Glutamatergic neuron (in vitro differentiated cells): ENCODE measurements at regions not wholly inside any gene's neighbourhood (a gene's known extent, or its start where the extent isn't known, plus 50 kb on each side); places are given as distances from the start of the nearest gene placed in this dataset.

ENCODE experiments used
- DNase-seq: peaks from one replicate; pipeline ENCODE4 v3.0.0; 2022
- H3K27ac Mint-ChIP-seq: one replicate; pipeline ENCODE4 v1.8.0; 2020; ENCODE audit warnings: mild to moderate bottlenecking, mixed read lengths, inconsistent platforms; ENCODE audit not compliant: unreplicated experiment
- H3K27me3 Mint-ChIP-seq: one replicate; pipeline ENCODE4 v1.8.0; 2020; ENCODE audit warnings: mild to moderate bottlenecking, moderate library complexity, mixed read lengths, inconsistent platforms; ENCODE audit not compliant: unreplicated experiment
- H3K36me3 Mint-ChIP-seq: one replicate; pipeline ENCODE4 v1.8.0; 2020; ENCODE audit warnings: mild to moderate bottlenecking, mixed read lengths, inconsistent platforms; ENCODE audit not compliant: unreplicated experiment
- H3K4me1 Mint-ChIP-seq: one replicate; pipeline ENCODE4 v1.8.0; 2020; ENCODE audit warnings: mild to moderate bottlenecking, low read depth, mixed read lengths, inconsistent platforms; ENCODE audit not compliant: unreplicated experiment
- H3K4me3 Mint-ChIP-seq: one replicate; pipeline ENCODE4 v1.8.0; 2020; ENCODE audit warnings: mild to moderate bottlenecking, mixed read lengths, inconsistent platforms; ENCODE audit not compliant: unreplicated experiment
- H3K9me3 Mint-ChIP-seq: one replicate; pipeline ENCODE4 v1.8.0; 2020; ENCODE audit warnings: mild to moderate bottlenecking, moderate library complexity, mixed read lengths, inconsistent platforms; ENCODE audit not compliant: unreplicated experiment
- CTCF ChIP-seq: fragments of 200-600 bp; sonication (generic); IDR thresholded peaks from one replicate; pipeline ENCODE4 v1.5.0; 2021; ENCODE audit not compliant: partially characterized antibody, unreplicated experiment

DNA sequence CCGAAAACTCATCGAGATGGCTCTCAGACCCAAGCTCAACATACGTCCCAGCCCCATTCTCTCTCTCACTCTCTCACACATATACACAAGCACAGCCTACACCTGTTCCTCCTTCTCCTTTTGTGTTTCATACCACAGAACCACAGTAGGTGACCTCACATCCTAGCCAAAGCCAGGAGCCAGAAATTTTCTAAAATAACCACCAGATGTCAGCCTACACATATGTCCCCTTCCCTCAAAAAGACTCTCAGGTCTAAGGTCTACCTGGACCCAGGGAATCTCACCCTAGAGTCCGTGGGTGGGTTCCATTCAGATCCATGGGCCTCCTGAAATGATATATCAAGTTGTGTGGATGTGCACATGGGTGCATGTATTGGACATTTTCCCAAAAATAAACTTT lies 104.2 kb upstream of the IPO5 start:
- H3K4me3 Mint-ChIP-seq, result no peak overlapping the region
- no peak overlapping the region for H3K27ac Mint-ChIP-seq
- TF ChIP-seq CTCF, result no peak
- H3K36me3 Mint-ChIP-seq, result no peaks in the 10 kb centered on the region
- DNase-seq, result no peak
- no peaks in the 10 kb centered on the region for H3K4me1 Mint-ChIP-seq
- no peaks in the 10 kb centered on the region for H3K27me3 Mint-ChIP-seq
- H3K9me3 Mint-ChIP-seq, result peaks cover 2% of the 10 kb centered on the region

DNA sequence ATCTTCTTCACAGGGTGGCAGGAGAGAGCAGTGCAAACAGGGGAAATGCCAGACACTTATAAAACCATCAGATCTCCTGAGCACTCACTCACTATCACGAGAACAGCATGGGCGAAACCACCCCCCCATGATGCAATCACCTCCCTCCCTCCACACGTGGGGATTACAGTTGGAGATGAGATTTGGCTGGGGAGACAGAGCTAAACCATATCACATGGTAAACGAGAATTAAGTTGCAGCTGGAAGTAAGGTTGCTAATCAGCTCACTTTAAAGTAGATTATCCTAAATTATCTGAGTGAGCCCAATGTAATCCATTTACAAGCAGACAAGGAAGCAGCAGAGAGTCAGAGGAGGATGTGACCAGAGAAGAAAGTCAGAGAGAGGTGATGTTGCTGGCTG lies 102.2 kb upstream of the IPO5 start:
- H3K4me1 Mint-ChIP-seq, result peaks cover 6% of the 10 kb centered on the region
- no peak overlapping the region for H3K4me3 Mint-ChIP-seq
- DNase-seq, result no peak
- no peak overlapping the region for H3K27ac Mint-ChIP-seq
- no peaks in the 10 kb centered on the region for H3K36me3 Mint-ChIP-seq
- no peaks in the 10 kb centered on the region for H3K27me3 Mint-ChIP-seq
- peaks cover 2% of the 10 kb centered on the region for H3K9me3 Mint-ChIP-seq
- no peak for TF ChIP-seq CTCF

- peaks cover 6% of the 10 kb centered on the region for H3K4me1 Mint-ChIP-seq
- H3K4me3 Mint-ChIP-seq, result no peak overlapping the region
- peaks cover 2% of the 10 kb centered on the region for H3K9me3 Mint-ChIP-seq
- no peak overlapping the region for H3K27ac Mint-ChIP-seq
- DNase-seq, result no peak
- H3K36me3 Mint-ChIP-seq, result no peaks in the 10 kb centered on the region
- H3K27me3 Mint-ChIP-seq, result no peaks in the 10 kb centered on the region
- TF ChIP-seq CTCF, result no peak
These were observed 101.1 kb upstream of the IPO5 start for GRCh38 chr13:97852181-97852874.

GRCh38 chr13:97853550-97853949 lies 99.9 kb upstream of the IPO5 start:
- Mint-ChIP-seq H3K9me3 (peaks cover 4% of the 10 kb centered on the region), H3K36me3 (no peaks in the 10 kb centered on the region), H3K4me1 (peaks cover 6% of the 10 kb centered on the region)

More at GRCh38 chr13:97853550-97853949, 99.9 kb upstream of the IPO5 start:
- H3K4me3 Mint-ChIP-seq, result no peak overlapping the region
- DNase-seq, result no peak
- no peak for TF ChIP-seq CTCF
- H3K27me3 Mint-ChIP-seq, result no peaks in the 10 kb centered on the region
- H3K27ac Mint-ChIP-seq, result no peak overlapping the region
